HuH-7 (cell line): ENCODE measurements at regions not wholly inside any gene's neighbourhood (a gene's known extent, or its start where the extent isn't known, plus 50 kb on each side); places are given as distances from the start of the nearest gene placed in this dataset.
"Not testable (repeated sequence)": the region's sequence is repeated elsewhere in the genome, so short reads cannot be mapped to it uniquely, and the experiment has no call there.

Experiments
- DNase-seq: peaks from one replicate; pipeline ENCODE4 v3.0.0; 2011; ENCODE audit warnings: low spot score

DNA sequence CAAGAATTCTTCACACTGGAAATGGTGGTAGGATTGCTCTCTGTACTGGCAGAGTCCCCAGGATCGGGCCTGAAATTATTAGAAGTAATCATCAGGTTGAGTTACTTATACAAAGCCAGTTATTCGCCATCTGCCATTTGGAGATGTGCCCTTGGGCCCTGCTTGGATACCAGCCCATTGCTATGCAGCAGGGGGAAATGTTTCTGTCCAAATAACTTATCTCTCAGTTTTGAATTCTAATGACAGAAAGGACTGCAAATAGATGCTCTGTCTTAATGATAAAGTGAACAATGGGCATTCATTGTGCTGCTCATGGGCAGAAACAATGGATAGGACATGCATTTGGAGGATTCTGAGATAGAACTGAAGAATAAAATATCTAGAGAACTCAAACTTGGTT lies 139.1 kb upstream of the PELI2 start:
- DNase-seq, result no peak

- DNase-seq, result no peak
Measured at GRCh38 chr14:55979781-55980180, 138.4 kb upstream of the PELI2 start.

- DNase-seq, result no peak
Measured at GRCh38 chr14:55980970-55981369, 137.2 kb upstream of the PELI2 start.

GRCh38 chr14:55986069-55986468 lies 132.1 kb upstream of the PELI2 start:
- DNase-seq, result no peak

DNA sequence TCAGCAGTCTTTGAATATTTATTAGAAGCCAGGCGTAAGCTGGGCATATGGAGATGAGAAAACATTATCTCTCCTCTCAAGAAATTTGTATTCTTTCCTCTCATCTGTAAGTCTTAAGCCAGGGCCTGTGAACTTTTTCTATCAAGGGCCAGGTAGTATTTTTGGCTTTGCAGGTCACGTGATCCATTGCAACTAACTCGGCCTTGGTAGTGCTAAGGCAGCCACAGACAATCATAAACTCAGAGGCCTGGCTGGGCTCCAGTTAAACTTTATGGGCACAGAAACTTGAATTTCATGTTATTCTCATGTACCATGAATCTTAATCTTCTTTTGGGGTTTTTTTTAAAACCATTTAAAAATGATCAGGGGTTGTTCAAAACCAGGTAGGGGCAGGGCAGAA lies 117.4 kb upstream of the PELI2 start:
- DNase-seq, result no peak

DNA sequence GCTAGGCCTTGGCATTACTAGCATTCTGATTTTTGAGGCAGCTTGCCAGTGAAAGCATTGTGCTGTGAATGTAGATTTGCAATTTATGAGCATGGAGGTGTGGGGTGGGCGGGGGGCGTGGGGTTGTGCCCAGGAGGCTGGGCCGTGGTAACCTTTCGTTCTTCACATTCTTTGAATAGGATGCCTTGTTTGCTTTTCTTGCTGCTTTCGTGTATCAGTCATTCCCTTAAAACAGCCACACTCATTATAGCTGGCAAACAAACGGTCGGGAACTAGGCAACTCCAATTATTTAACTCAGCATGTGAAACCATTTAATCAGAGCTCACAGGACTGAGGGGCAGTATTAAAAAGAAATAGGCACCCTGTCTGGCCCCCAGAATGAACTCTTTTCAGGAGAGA lies 115.9 kb upstream of the PELI2 start:
- no peak for DNase-seq

DNA sequence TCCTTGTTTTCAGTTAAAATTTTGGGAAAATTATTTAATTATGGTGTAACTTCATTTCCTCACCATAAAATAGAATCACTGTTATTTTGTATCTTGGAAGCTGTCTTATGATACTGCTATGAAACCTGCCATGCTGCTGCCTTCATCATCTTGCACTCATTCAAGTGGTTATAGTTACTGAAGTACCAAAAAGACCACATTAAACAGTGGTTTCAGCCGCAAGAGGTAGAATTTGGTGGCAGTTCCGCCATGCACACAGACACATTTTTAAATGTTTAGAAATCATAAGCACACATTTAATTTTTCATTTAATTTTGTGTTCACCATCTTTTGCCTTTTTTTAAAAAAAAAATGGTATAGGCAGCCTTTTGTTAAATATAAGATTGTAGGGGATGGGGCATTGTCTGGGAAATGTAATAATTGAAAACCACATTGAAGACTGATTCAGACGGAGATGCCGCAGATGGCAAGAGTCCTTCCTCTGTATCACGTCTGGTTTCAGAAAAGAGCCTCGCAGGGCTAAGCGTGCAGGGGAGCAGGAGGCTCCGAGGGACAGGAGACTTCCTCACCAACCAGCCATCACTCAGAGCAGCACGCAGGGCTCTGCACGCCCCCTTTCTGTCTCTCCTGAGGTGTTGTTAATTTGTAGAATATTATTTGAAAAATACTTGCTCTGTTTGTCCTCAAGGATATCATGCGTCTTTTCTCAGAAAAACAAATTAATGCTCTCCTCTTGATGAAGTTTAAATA lies 115.2 kb upstream of the PELI2 start:
- no peak for DNase-seq

DNA sequence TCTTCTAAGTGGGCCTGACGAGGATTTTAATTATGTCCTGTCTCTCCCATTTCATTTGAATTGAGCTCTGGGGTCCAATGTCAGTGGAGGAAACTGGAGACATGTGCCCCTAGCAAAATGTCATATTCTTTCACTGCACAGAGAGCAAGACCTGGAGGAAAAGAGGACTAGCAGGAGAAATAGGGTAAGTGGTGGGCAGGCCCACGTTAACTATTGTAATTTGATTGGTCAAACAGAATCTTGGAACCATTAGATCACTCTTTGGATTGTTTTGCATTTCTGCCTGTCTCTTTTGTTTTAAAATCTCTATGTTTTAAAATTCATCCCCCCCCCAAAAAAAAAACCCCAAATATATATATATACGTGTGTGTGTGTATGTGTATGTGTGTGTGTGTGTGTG lies 113.9 kb upstream of the PELI2 start:
- no peak for DNase-seq

DNA sequence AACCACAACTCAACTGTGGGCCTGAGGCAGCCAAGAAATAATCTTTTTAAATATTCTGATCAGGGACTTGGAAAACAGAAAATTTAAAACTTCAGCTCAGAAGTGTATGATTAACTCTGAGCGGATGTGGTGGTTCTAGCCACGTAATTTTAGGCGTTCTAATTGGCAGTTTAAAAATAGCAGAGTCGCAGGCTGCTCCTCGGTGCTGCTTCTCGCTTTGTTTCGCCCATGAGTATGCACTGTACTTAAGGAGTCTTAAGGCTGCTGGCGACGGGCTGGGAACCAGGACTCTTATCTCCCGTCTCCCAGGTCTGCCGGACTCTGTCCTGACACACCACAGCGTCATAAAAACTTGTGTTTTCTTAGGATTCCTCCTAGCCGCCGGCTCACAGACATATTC lies 113.4 kb upstream of the PELI2 start:
- no peak for DNase-seq

DNA sequence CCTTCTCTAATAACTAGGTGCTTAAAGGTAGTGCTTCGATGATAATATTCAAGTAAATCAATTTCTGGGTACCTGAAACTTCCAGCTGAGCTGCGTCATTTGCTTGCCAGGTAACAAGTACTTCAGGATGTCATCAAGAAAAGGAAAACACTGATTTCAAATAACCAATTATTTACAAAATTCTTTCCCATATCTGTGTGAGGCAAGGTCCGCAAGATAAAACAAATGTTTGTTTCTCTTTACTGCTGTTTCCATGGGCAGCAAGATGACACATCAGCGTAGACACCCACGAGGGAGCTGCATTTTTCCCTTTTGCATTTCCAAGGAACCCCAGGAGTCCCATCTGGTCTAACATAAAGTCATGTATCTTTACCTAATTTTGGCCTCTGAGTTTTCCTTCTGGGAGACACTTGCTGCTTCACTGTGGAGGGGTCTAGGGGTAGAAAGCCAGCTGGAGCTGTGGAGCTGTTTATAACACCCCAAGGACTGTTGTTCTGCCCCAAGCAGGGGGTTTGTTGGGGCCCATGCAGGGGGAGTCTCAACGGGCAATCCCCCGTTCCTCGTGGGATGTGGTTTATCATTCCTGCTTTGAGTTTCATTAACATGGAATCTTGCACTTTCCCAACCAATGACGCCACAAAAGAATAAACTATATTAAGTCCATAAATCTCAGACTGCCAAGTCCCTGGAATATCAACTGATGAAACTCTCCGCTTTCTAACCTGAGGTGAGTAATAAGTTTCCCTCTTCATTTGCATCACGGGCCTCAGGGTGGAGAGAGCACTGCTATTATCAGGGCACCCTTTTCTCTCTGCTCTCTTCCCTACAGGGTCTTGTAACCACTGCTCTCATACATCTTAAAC lies 112.8 kb upstream of the PELI2 start:
- DNase-seq, result no peak

GRCh38 chr14:56007491-56007890 lies 110.7 kb upstream of the PELI2 start:
- DNase-seq, result not testable (repeated sequence)

DNA sequence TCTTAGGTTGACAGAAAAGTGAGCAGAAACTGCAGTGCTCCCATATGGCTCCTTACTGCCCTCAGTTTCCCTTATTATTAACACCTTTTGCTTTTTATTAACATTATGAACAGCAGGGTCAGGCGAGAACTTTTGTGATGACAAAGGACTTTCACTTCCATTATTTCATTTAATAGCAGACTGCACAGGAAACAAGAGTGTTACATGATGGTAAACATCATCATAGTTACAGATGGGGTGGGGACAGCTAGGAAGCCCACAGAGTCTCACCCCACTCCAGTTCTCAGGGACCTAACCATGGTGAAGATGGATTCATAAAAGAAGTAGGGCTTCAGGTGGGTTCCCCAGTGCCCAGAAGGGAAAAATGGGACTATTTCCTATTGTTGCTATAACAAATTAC lies 110.1 kb upstream of the PELI2 start:
- no peak for DNase-seq

DNA sequence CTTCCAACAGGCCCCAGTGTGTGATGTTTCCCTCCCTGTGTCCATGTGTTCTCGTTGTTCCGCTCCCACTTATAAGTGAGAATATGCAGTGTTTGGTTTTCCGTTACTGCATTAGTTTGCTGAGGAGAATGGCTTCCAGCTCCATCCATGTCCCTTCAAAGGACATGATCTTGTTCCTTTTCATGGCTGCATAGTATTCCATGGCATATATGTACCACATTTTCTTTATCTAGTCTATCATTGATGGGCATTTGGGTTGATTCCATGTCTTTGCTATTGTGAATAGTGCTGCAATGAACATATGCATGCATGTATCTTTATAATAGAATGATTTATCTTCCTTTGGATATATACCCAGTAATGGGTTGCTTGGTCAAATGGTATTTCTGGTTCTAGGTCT lies 109.5 kb upstream of the PELI2 start:
- not testable (repeated sequence) for DNase-seq

DNA sequence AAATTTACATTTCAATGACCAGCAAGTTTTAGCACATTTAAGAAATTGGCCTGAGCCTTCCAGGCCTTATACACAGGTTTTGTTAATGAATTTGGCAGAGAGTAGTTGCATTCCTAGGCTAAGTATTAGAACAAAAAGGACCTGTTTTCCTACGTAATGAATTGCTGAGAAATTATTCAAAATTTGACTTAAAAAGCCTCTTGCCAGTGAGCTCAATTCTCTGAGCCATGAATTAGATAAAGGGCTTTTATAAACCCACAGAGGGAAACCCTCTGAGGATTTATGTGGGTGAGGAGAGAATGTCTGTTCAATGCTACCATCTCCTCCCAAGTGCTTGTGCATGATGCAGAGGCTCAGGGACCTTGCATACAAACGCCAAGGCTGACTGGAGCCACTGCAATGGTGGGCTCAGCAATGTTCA lies 94.5 kb upstream of the PELI2 start:
- no peak for DNase-seq

DNA sequence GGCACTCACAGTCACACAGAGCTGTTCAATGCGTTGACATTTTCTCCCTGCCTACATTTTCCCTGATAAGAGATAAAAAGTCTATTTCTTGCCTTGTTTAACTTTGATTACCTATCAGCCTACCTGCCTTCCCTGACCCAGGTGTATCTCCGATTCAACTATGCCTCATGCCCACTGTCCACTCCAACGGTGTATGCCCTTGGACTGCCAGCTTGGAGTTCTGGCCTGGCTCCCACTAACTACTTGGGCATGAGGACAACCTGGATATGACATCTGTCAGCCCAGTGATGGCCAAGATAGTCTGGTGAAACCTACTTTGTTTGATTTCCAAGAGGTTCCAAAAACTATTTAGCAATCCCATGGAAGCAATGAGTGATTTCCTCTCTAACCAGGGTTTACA lies 93.0 kb upstream of the PELI2 start:
- no peak for DNase-seq

DNA sequence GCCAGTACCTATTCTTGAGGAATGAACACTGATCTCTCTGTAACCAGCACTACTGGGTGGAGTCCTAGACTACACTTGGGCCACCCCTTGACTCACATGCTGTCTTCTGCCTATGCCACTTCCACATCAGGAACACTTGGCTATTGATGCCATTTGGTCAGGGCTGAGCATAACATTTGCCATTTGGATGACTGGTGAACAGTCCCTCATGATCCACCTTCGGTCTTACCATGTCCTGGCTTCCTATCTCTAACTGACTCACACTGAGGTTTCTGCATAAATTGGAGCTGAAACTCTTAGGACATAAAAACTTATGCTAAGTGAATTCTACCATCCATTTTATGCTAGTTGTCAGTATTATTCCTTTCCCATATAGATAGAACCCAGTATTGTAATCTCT lies 91.7 kb upstream of the PELI2 start:
- DNase-seq, result no peak

GRCh38 chr14:56027421-56027820 lies 90.8 kb upstream of the PELI2 start:
- no peak for DNase-seq

DNA sequence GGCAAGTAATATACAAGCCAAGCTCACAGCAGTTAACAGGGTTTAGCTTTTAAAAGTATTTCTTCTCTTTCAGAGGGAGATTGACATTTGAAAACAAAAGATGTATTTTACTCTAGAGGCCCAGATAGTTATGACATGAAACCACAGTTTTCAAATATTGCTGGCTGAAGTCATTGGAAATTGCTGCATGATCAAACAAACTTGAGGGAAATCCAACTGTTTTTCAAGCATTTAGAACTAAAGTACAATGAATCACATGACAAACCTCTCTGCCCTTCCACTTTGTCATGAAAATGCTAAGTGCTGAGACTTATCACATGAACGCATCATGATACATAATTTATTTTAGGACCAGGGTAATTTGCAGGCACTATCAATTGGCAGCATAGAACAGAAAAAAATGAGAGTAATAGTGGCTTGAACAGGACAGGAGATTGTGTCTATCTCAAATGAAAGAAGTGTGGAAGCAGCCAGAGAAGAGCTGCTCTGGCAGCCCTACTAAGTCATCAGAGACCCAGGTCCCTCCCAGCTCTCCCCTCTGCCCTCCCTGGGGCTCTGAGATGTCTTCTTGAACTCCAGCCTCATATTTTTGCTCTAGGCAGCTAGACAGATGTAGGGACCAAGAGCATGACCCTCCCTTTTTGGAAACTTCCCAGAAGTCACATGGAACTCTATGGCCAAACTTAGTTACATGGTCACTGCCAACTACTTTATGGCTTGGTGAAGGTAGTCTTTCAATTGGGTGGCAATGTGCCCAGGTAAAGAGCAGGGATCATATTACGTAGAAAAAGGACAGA lies 90.1 kb upstream of the PELI2 start:
- no peak for DNase-seq

- no peak for DNase-seq
Measured at GRCh38 chr14:56036353-56036752, 81.9 kb upstream of the PELI2 start.

DNA sequence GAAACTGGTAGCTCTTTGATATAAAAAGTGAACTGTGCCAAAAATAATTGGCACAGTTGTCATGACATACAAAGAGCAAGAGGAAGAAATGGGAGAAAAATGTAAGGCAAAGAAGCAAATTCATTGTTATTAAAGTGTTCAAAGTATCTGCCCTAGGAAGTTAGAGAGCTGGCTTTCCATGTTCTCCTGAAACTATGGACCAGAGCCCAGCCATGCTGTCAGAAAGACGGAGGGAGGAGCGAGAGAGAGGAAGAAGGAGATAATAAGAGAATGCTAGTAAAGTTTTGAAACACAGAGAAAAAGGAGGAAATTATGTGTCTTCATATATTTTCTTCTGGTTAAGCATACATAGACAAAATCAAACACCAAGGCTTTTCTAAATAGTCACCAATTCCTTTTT lies 78.1 kb upstream of the PELI2 start:
- DNase-seq, result no peak

DNA sequence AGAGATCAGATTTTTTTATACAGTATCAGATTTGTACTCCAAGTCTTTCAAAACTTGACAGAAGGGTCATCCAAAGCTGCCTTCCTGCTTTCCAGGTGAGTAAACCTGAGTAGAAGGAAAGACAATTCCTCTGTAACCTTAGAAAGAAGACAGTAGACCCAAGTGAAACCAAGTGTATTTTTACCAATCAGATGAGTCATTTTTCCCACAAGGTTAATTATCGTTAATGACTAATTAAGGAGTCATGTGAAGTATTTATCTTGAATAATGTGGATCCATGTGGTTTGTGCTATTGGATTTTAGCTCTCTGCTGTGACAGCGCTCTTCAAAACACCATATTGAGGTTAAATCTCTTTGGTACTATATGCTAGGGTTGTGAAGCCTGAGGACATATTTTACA lies 74.0 kb upstream of the PELI2 start:
- DNase-seq, result no peak

- DNase-seq, result no peak
Measured at GRCh38 chr14:56046546-56046945, 71.7 kb upstream of the PELI2 start.

DNA sequence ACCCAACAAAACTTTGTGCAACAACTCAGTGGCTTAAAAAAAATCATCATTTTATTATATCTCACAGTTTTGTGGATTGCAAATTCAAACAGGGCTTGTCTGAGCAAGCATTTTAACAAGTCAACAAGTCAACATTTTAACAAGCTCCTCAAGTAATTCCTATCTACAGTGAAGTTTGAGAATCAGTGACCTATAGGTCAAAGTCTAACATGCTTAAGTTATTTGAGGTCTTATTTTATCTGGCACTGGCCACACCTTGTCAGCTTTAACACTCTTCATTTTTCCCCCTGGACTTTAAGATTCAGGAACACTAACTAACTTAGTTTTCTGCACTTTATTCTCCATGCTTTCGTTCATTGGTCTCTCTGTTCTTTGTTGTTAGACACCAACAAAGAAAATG lies 71.2 kb upstream of the PELI2 start:
- DNase-seq, result no peak
